HepG2 (cell line): ENCODE measurements at regions not wholly inside any gene's neighbourhood (a gene's known extent, or its start where the extent isn't known, plus 50 kb on each side); places are given as distances from the start of the nearest gene placed in this dataset.

Source experiments
- ATAC-seq: fragments of 200-7000 bp; cut with Tn5 transposase; 3 replicates; pipeline ENCODE4 v1.9.1; 2020; ENCODE audit warnings: mild to moderate bottlenecking, moderate library complexity
- BruUV-seq: library from RNA; stranded (reverse); fragments of 400-500 nt; replicated peaks from 2 replicates; lab custom pipeline; 2021; lab: Mats Ljungman, UMichigan
- CTCF ChIA-PET: fragments of 300-600 bp; formaldehyde crosslinking; extraction: SDS; loops from one replicate; lab custom pipeline; 2021; ENCODE audit warnings: low total read pairs, inconsistent platforms, low intra/inter-chr PET ratio; lab: Yijun Ruan, JAX
- POLR2A ChIA-PET: fragments of 350-600 bp; sonication (Branson Sonifier 250); formaldehyde crosslinking; loops from one replicate; lab custom pipeline; 2020; ENCODE audit warnings: antibody characterized with exemption, inconsistent platforms; lab: Yijun Ruan, JAX
- DNase-seq: peaks from one replicate; pipeline ENCODE4 v3.0.0-alpha.2; 2015; ENCODE audit warnings: low spot score
- FAIRE-seq: peaks from 3 replicates; lab custom pipeline; 2011; peaks lifted over from hg19 to GRCh38; lab: Jason Lieb, UNC
- H2AFZ ChIP-seq: one replicate; pipeline ENCODE4 v1.6.1; 2011; ENCODE audit warnings: low read length, inconsistent platforms
- H3K27ac ChIP-seq: fragments of 300-600 bp; 3 replicates; pipeline ENCODE4 v1.8.0; 2011; ENCODE audit warnings: mixed run types, mild to moderate bottlenecking, mixed read lengths, low read length, inconsistent platforms; ENCODE audit not compliant: insufficient read depth; ENCODE audit errors: extremely low read length
- H3K27me3 ChIP-seq, 2 experiments: fragments of 200-600 bp in 1 of 2; 2 replicates in 1 of 2; 3 replicates in 1 of 2; pipeline versions ENCODE4 v1.6.0 to v1.8.0; 2011; ENCODE audit warnings: low read length in 2 of 2, mild to moderate bottlenecking in 2 of 2, moderate library complexity in 2 of 2, inconsistent platforms in 1 of 2; ENCODE audit not compliant: insufficient read depth in 2 of 2, control insufficient read depth in 1 of 2
- H3K36me3 ChIP-seq, 2 experiments: fragments of 200-600 bp in 1 of 2; replicated peaks in 1 of 2; 2 replicates in 1 of 2; 3 replicates in 1 of 2; pipeline versions ENCODE4 v1.5.1 to v1.8.0; 2011; ENCODE audit warnings: low read length in 2 of 2, inconsistent platforms in 1 of 2; ENCODE audit not compliant: insufficient read depth in 2 of 2, control insufficient read depth in 1 of 2
- H3K4me1 ChIP-seq: 2 replicates; pipeline ENCODE4 v1.5.1; 2012; ENCODE audit warnings: low read length, inconsistent platforms; ENCODE audit not compliant: insufficient read depth
- H3K4me2 ChIP-seq: 2 replicates; pipeline ENCODE4 v1.6.0; 2011; ENCODE audit warnings: low read depth, low read length, inconsistent platforms
- H3K4me3 ChIP-seq, 3 experiments: fragments of 200-600 bp in 1 of 3; sonication (generic), shearing (Covaris generic) in 1 of 3; replicated peaks in 1 of 3; 2 replicates each; pipeline ENCODE4 v1.5.1; 2011 to 2016; ENCODE audit warnings: low read length in 3 of 3, inconsistent platforms in 2 of 3, low read depth in 2 of 3, mild to moderate bottlenecking in 2 of 3, control low read depth in 1 of 3, mixed read lengths in 1 of 3; ENCODE audit not compliant: insufficient read depth in 1 of 3
- H3K79me2 ChIP-seq: one replicate; pipeline ENCODE4 v1.6.1; 2011; ENCODE audit warnings: low read length, inconsistent platforms; ENCODE audit not compliant: insufficient read depth
- H3K9ac ChIP-seq: 2 replicates; pipeline ENCODE4 v1.6.0; 2011; ENCODE audit warnings: mild to moderate bottlenecking, low read depth, low read length, inconsistent platforms; ENCODE audit not compliant: insufficient read depth
- H3K9me3 ChIP-seq: 2 replicates; pipeline ENCODE4 v1.5.1; 2012; ENCODE audit warnings: mild to moderate bottlenecking, low read length
- H4K20me1 ChIP-seq: 2 replicates; pipeline ENCODE4 v1.6.0; 2011; ENCODE audit warnings: inconsistent platforms, mild to moderate bottlenecking, low read length, moderate library complexity; ENCODE audit not compliant: insufficient read depth
- ATF4 ChIP-seq, 2 experiments: fragments of 450-650 bp in 1 of 2; sonication (generic) in 1 of 2; formaldehyde crosslinking; IDR thresholded peaks; 2 replicates each; pipeline versions ENCODE4 v1.5.0 to v1.8.0; 2020 to 2022; ENCODE audit warnings: mild to moderate bottlenecking in 1 of 2, missing genetic modification reagents in 1 of 2
- CENPX ChIP-seq: sonication (generic); formaldehyde crosslinking; IDR thresholded peaks from 2 replicates; pipeline ENCODE4 v1.9.0; 2021; ENCODE audit warnings: mild to moderate bottlenecking, missing genetic modification reagents, moderate library complexity
- CTCF ChIP-seq: sonication (generic); formaldehyde crosslinking; IDR thresholded peaks from 2 replicates; pipeline ENCODE4 v1.5.0; 2020; ENCODE audit warnings: mild to moderate bottlenecking, missing genetic modification reagents, moderate library complexity
- FOXA1 ChIP-seq, 2 experiments: fragments of 450-650 bp in 1 of 2; sonication (generic) in 1 of 2; formaldehyde crosslinking in 1 of 2; IDR thresholded peaks; 2 replicates each; pipeline versions ENCODE4 v1.4.0 to v1.6.1; 2016 to 2020; ENCODE audit warnings: missing genetic modification reagents in 1 of 2
- MED1 ChIP-seq: sonication (generic); formaldehyde crosslinking; IDR thresholded peaks from 2 replicates; pipeline ENCODE4 v1.4.0; 2020; ENCODE audit warnings: missing genetic modification reagents
- POGZ ChIP-seq: sonication (generic); formaldehyde crosslinking; IDR thresholded peaks from 2 replicates; pipeline ENCODE4 v1.4.0; 2020; ENCODE audit warnings: mild to moderate bottlenecking, missing genetic modification reagents
- RAD21 ChIP-seq: fragments of 450-650 bp; formaldehyde crosslinking; IDR thresholded peaks from 2 replicates; pipeline ENCODE4 v1.5.0; 2020; ENCODE audit warnings: mild to moderate bottlenecking
- SOX6 ChIP-seq, 2 experiments: fragments of 450-650 bp in 1 of 2; sonication (generic) in 1 of 2; formaldehyde crosslinking in 1 of 2; IDR thresholded peaks; 2 replicates each; pipeline versions ENCODE4 v1.4.0 to v1.6.1; 2017 to 2020; ENCODE audit warnings: antibody characterized with exemption in 1 of 2, mild to moderate bottlenecking in 1 of 2, missing genetic modification reagents in 1 of 2
- STAG1 ChIP-seq: sonication (generic); formaldehyde crosslinking; IDR thresholded peaks from 2 replicates; pipeline ENCODE4 v1.4.0; 2020; ENCODE audit warnings: missing genetic modification reagents
- ZNF253 ChIP-seq: sonication (generic); formaldehyde crosslinking; IDR thresholded peaks from 2 replicates; pipeline ENCODE4 v1.8.0; 2022; ENCODE audit warnings: mild to moderate bottlenecking, missing genetic modification reagents, borderline replicate concordance
- ZNF557 ChIP-seq: sonication (generic); formaldehyde crosslinking; IDR thresholded peaks from 2 replicates; pipeline ENCODE4 v1.4.0; 2020; ENCODE audit warnings: missing genetic modification reagents
- WGBS: methylation state at CpG from one replicate; pipeline ENCODE4 v1.1.6; 2017; ENCODE audit warnings: low lambda C conversion rate; 5-methylcytosine and 5-hydroxymethylcytosine counted together
- in situ Hi-C: cut with HindIII; loops from 2 replicates; pipeline ENCODE4 v1.10.0; 2017; ENCODE audit warnings: low pct_unique_long_range_greater_than_20kb; ENCODE audit not compliant: extremely low pct_ligation_motif_present
- intact Hi-C: fragments of 100-400 bp; cut with micrococcal nuclease; formaldehyde crosslinking; loops from one replicate; pipeline ENCODE4 v1.10.0; 2022; ENCODE audit not compliant: unreplicated experiment

DNA sequence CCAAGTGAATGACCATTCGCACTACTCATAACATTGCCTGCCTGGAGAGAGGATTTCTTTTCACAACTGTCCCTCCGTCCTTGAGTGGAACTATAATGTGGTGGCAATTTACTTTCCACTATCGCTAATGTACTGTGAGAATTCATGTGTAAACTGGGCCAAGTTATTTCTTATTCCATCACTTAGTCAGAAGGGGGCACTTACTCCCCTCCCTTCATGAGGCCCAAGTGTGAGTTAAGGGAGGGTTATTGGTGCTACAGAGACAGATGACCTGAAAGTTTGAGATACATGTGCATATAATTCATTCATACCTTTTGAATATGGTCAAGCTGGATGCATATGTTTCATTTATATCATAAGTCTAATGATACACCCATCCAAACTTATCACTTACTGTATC, 65.2 kb upstream of the LOC128125822 start:
- 0 out of 2 replicates have a peak, but pooled peaks have one; percentile 18 for TF ChIP-seq MED1 (CRISPR knock-in tag)
- TF ChIP-seq FOXA1 (IDR thresholded peaks at IDR 0.05): no peak
- TF ChIP-seq FOXA1 (CRISPR knock-in tag; IDR thresholded peaks at IDR 0.05): 0 out of 2 replicates have a peak, but pooled peaks have one; percentile 3
- TF ChIP-seq ATF4 (CRISPR knock-in tag; IDR thresholded peaks at IDR 0.05): 0 out of 4 replicates have a peak, but pooled peaks of 1 of the 2 experiments have one; percentile 29
- TF ChIP-seq RAD21 (CRISPR knock-in tag): 0 out of 2 replicates have a peak, but pooled peaks have one; percentile 32
- peak; percentile 57 for TF ChIP-seq STAG1
- TF ChIP-seq CTCF (CRISPR knock-in tag): peak; percentile 45
- no peak for TF ChIP-seq ZNF557 (CRISPR knock-in tag)
- no peak for TF ChIP-seq CENPX (CRISPR knock-in tag)
- no peak for TF ChIP-seq ZNF253
- no peak for TF ChIP-seq SOX6 (IDR thresholded peaks at IDR 0.05)
- 0 out of 2 replicates have a peak, but pooled peaks have one; percentile 16 for TF ChIP-seq SOX6 (CRISPR knock-in tag; IDR thresholded peaks at IDR 0.05)
- peak; percentile 31; the same call in 1 of the 2 replicates for TF ChIP-seq POGZ (CRISPR knock-in tag)
- Histone ChIP-seq H3K9me3 (no peaks in the 10 kb centered on the region), H2AFZ (no peak overlapping the region), H4K20me1 (no peaks in the 10 kb centered on the region), H3K79me2 (peaks cover 3% of the 10 kb centered on the region), H3K27me3 (no peaks in the 10 kb centered on the region), H3K4me3 (no peak overlapping the region), H3K4me1 (peaks cover 79% of the 10 kb centered on the region), H3K27ac (peak overlapping the region; percentile 14), H3K4me2 (no peak overlapping the region), H3K9ac (no peak overlapping the region), H3K36me3 (no peaks in the 10 kb centered on the region)
- in situ Hi-C loops: no loop called here
- 95% methylated on average over 3 of the region's 3 CpGs for WGBS
- ATAC-seq (no peak), DNase-seq (no peak), FAIRE-seq (no peak)
- BruUV-seq: no TSS peak
- intact Hi-C loops: no loop called here
- CTCF ChIA-PET: no interaction called here
- POLR2A ChIA-PET: interaction anchor here (1.1 to 3.2 kb wide), 2 partner anchors 9 to 21 kb away, joined by 3 to 25 read pairs; no protein-coding TSS in a partner anchor
